B cell (primary cell): ENCODE measurements at regions not wholly inside any gene's neighbourhood (a gene's known extent, or its start where the extent isn't known, plus 50 kb on each side); places are given as distances from the start of the nearest gene placed in this dataset.
"Not testable (repeated sequence)": the region's sequence is repeated elsewhere in the genome, so short reads cannot be mapped to it uniquely, and the experiment has no call there.

Experiments used
- ATAC-seq: fragments of 200-7000 bp; cut with Tn5 transposase; one replicate; pipeline ENCODE4 v1.10.0; 2021; ENCODE audit warnings: low read depth, mild to moderate bottlenecking, moderate number of reproducible peaks, moderate library complexity
- CTCF ChIA-PET: fragments of 350-600 bp; sonication (Branson Sonifier 250); formaldehyde crosslinking; loops from one replicate; lab custom pipeline; 2021; ENCODE audit warnings: antibody characterized with exemption, inconsistent platforms; lab: Charles Lee
- POLR2A ChIA-PET: fragments of 350-600 bp; sonication (Branson Sonifier 250); formaldehyde crosslinking; loops from one replicate; lab custom pipeline; 2021; ENCODE audit warnings: antibody characterized with exemption; lab: Charles Lee
- DNase-seq: peaks from one replicate; pipeline ENCODE4 v3.0.0; 2013
- H2AFZ ChIP-seq: 2 replicates; pipeline ENCODE4 v1.6.1; 2012; ENCODE audit warnings: mild to moderate bottlenecking, low read depth, low read length; ENCODE audit not compliant: insufficient read depth, poor library complexity, severe bottlenecking
- H3K27ac ChIP-seq, 2 donors: 1 replicate in 1 of 2; 2 replicates in 1 of 2; pipeline ENCODE4 v1.5.1; 2012 to 2013; ENCODE audit warnings: low read length in 2 of 2, mild to moderate bottlenecking in 2 of 2, moderate library complexity in 1 of 2
- H3K27me3 ChIP-seq, 4 experiments: fragments of 200-600 bp in 1 of 4; sonication (generic) in 1 of 4; replicated peaks in 1 of 4; 1 replicate in 2 of 4; 2 replicates in 2 of 4; pipeline versions ENCODE4 v1.6.1 to v1.7.0; 2013 to 2016; ENCODE audit warnings: low read length in 3 of 4, mild to moderate bottlenecking in 2 of 4, mixed read lengths in 1 of 4, moderate library complexity in 1 of 4; ENCODE audit not compliant: insufficient read depth in 4 of 4, control insufficient read depth in 3 of 4; ENCODE audit errors: control extremely low read depth in 1 of 4
- H3K36me3 ChIP-seq, 2 experiments: replicated peaks in 1 of 2; 1 replicate in 1 of 2; 2 replicates in 1 of 2; pipeline versions ENCODE4 v1.6.1 to v1.7.1; 2013; ENCODE audit warnings: low read length in 1 of 2; ENCODE audit not compliant: insufficient read depth in 2 of 2, control insufficient read depth in 1 of 2; ENCODE audit errors: control extremely low read depth in 1 of 2, extremely low read depth in 1 of 2
- H3K4me1 ChIP-seq, 2 donors: fragments of 200-600 bp in 1 of 2; sonication (generic) in 1 of 2; 1 replicate in 1 of 2; 2 replicates in 1 of 2; pipeline versions ENCODE4 v1.5.1 to v1.6.1; 2013 to 2017; ENCODE audit warnings: low read length in 2 of 2; ENCODE audit not compliant: control insufficient read depth in 2 of 2, insufficient read depth in 2 of 2
- H3K4me2 ChIP-seq: replicated peaks from 2 replicates; pipeline ENCODE3; 2012; ENCODE audit warnings: mild to moderate bottlenecking, low read depth, low read length; ENCODE audit not compliant: poor library complexity, severe bottlenecking
- H3K4me3 ChIP-seq, 5 experiments: fragments of 200-600 bp in 1 of 5; sonication (generic) in 1 of 5; 1 replicate in 3 of 5; 2 replicates in 2 of 5; pipeline versions ENCODE4 v1.5.1 to v1.7.0; 2011 to 2016; ENCODE audit warnings: low read length in 4 of 5, mild to moderate bottlenecking in 4 of 5, low read depth in 2 of 5, control low read depth in 1 of 5, moderate library complexity in 1 of 5; ENCODE audit not compliant: insufficient read depth in 1 of 5; ENCODE audit errors: control extremely low read depth in 1 of 5, extremely low read depth in 1 of 5
- H3K79me2 ChIP-seq: fragments of 200-600 bp; sonication (generic); one replicate; pipeline ENCODE4 v1.6.0; 2016; ENCODE audit warnings: low read length; ENCODE audit not compliant: control insufficient read depth, insufficient read depth
- H3K9ac ChIP-seq: fragments of 200-600 bp; sonication (generic); 2 replicates; pipeline ENCODE4 v1.6.1; 2017; ENCODE audit warnings: mild to moderate bottlenecking, low read length, moderate library complexity
- H3K9me3 ChIP-seq, 3 donors: one replicate each; pipeline versions ENCODE4 v1.6.1 to v1.7.1; 2013; ENCODE audit warnings: low read length in 2 of 3; ENCODE audit not compliant: control insufficient read depth in 2 of 3, insufficient read depth in 1 of 3; ENCODE audit errors: control extremely low read depth in 1 of 3
- H4K20me1 ChIP-seq: 2 replicates; pipeline ENCODE4 v1.6.0; 2012; ENCODE audit warnings: mild to moderate bottlenecking, low read length; ENCODE audit not compliant: insufficient read depth, control insufficient read depth, poor library complexity, severe bottlenecking
- H3K27ac Mint-ChIP-seq: one replicate; pipeline ENCODE4 v1.8.0; 2021; ENCODE audit warnings: mixed read lengths
- H3K27me3 Mint-ChIP-seq: one replicate; pipeline ENCODE4 v1.8.0; 2021; ENCODE audit warnings: mixed read lengths
- H3K4me1 Mint-ChIP-seq: one replicate; pipeline ENCODE4 v1.8.0; 2021; ENCODE audit warnings: mixed read lengths
- H3K4me3 Mint-ChIP-seq: one replicate; pipeline ENCODE4 v1.8.0; 2021; ENCODE audit warnings: mixed read lengths
- H3K9me3 Mint-ChIP-seq: one replicate; pipeline ENCODE4 v1.8.0; 2022; ENCODE audit warnings: mixed read lengths; ENCODE audit not compliant: insufficient read depth
- CTCF ChIP-seq: fragments of 200-600 bp; IDR thresholded peaks from one replicate; pipeline ENCODE4 v1.8.0; 2022; ENCODE audit warnings: antibody characterized with exemption, mild to moderate bottlenecking
- WGBS: methylation state at CpG from one replicate; pipeline ENCODE4 v1.1.5; 2013; ENCODE audit warnings: missing lambda C conversion rate; ENCODE audit not compliant: insufficient coverage; 5-methylcytosine and 5-hydroxymethylcytosine counted together
- intact Hi-C: fragments of 100-400 bp; cut with micrococcal nuclease; formaldehyde crosslinking; loops from one replicate; pipeline ENCODE4 v1.10.0; 2022

- H3K27me3 ChIP-seq, POLR2A ChIA-PET, H3K27ac Mint-ChIP-seq, H3K79me2 ChIP-seq, H3K4me2 ChIP-seq, intact Hi-C loops, H3K27me3 Mint-ChIP-seq, H3K9ac ChIP-seq, H3K36me3 ChIP-seq, CTCF ChIA-PET, H3K4me1 ChIP-seq, H3K4me3 Mint-ChIP-seq, ATAC-seq, H3K9me3 ChIP-seq, H3K4me3 ChIP-seq, H3K4me1 Mint-ChIP-seq, H3K9me3 Mint-ChIP-seq, H3K27ac ChIP-seq, H4K20me1 ChIP-seq, H2AFZ ChIP-seq, DNase-seq: not testable (repeated sequence)
- WGBS, result 100% methylated on average over 1 of the region's 11 CpGs
Measured at GRCh38 chr3:125741991-125742718, 146.9 kb upstream of the OSBPL11 start.

DNA sequence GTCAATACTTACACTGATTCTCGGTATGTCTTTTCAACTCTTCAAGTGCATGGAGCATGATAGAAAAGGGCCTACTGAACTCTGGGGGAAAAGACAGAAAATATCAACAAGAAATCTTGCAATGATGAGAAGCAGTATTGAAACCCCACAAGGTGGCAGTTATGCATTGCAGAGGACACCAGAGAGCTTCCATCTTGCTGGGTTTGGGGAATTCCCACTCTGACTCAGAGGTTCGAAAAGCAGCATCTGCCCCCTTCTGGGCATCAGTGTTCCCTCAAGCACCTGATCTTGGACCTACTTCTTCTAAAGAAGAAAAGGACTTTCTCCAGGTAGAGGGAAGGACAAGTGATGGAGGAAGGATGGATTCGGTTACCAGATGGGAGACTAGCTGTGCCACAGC is 147.5 kb upstream of the OSBPL11 start:
- H2AFZ ChIP-seq, result not testable (repeated sequence)
- ATAC-seq, result peak; percentile 36

DNA sequence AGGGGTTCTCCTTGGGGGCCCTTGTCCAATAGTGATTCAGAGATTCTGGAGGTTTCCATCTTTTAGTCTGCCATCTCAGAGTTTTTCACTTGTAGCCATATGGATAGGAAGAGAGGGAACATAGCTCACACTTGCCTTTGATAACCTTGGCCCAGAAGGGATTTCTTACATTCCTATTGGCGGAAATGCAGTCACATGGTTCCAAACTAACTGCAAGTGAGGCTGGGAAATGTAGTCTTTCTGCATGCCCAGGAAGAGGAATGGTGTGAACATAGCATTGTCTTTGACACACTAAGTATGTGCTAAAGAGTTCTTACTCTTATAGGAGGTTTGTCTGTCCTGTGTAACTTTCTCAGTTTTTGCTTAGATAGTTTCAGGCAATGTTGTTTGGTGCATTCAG is 161.8 kb upstream of the OSBPL11 start:
- DNase-seq, result not testable (repeated sequence)

More for the DNA sequence above, 147.5 kb upstream of the OSBPL11 start:
- WGBS, result no CpG with 5 or more reads among the region's 3 CpGs
- H3K27ac ChIP-seq, H3K9me3 Mint-ChIP-seq, H3K4me3 ChIP-seq, H3K4me1 Mint-ChIP-seq, H3K79me2 ChIP-seq, H3K4me3 Mint-ChIP-seq, H3K36me3 ChIP-seq, H3K9ac ChIP-seq, POLR2A ChIA-PET, H3K27ac Mint-ChIP-seq, H3K27me3 Mint-ChIP-seq, H3K4me1 ChIP-seq, intact Hi-C loops, H4K20me1 ChIP-seq, H3K27me3 ChIP-seq, H3K9me3 ChIP-seq, H3K4me2 ChIP-seq: not testable (repeated sequence)
- peak; percentile 16 for TF ChIP-seq CTCF
- DNase-seq, result peak; percentile 63
- CTCF ChIA-PET, result interaction anchor here (0.7 kb wide), 1 partner anchor 602 kb away, joined by 3 read pairs; no protein-coding TSS in a partner anchor

More for the DNA sequence above, 161.8 kb upstream of the OSBPL11 start:
- CTCF ChIA-PET, H3K79me2 ChIP-seq, H3K4me3 Mint-ChIP-seq, H4K20me1 ChIP-seq, H3K27ac ChIP-seq, intact Hi-C loops, H3K27me3 ChIP-seq, H3K9me3 Mint-ChIP-seq, H3K4me1 Mint-ChIP-seq, ATAC-seq, H3K27me3 Mint-ChIP-seq, H2AFZ ChIP-seq, H3K27ac Mint-ChIP-seq, H3K4me1 ChIP-seq, H3K4me3 ChIP-seq, H3K4me2 ChIP-seq, POLR2A ChIA-PET, H3K9ac ChIP-seq, H3K9me3 ChIP-seq, H3K36me3 ChIP-seq: not testable (repeated sequence)
- WGBS, result no CpG with 5 or more reads among the region's 1 CpG
